HG02623 (cell line): ENCODE measurements at regions not wholly inside any gene's neighbourhood (a gene's known extent, or its start where the extent isn't known, plus 50 kb on each side); places are given as distances from the start of the nearest gene placed in this dataset.

Experiments
- ATAC-seq: cut with Tn5 transposase; IDR thresholded peaks from one replicate; pipeline ENCODE4 v1.9.1; 2021; ENCODE audit warnings: moderate library complexity; ENCODE audit not compliant: unreplicated experiment

GRCh38 chr2:5839550-5839949, 147.4 kb downstream of the SOX11 start:
- no peak for ATAC-seq

GRCh38 chr2:5841126-5841525, 148.9 kb downstream of the SOX11 start:
- ATAC-seq: no peak

GRCh38 chr2:5842326-5842725, 150.1 kb downstream of the SOX11 start:
- ATAC-seq: no peak

GRCh38 chr2:5845798-5846330, 153.7 kb downstream of the SOX11 start:
- ATAC-seq: no peak

- ATAC-seq: no peak
Measured at GRCh38 chr2:5846881-5847280, 154.7 kb downstream of the SOX11 start.

- no peak for ATAC-seq
Measured at GRCh38 chr2:5849562-5849961, 157.4 kb downstream of the SOX11 start.

GRCh38 chr2:5851410-5851809, 159.2 kb downstream of the SOX11 start:
- ATAC-seq: no peak

- no peak for ATAC-seq
Measured at GRCh38 chr2:5854797-5855196, 162.6 kb downstream of the SOX11 start.

GRCh38 chr2:5867056-5867455, 174.9 kb downstream of the SOX11 start:
- ATAC-seq: no peak

- ATAC-seq: no peak
Measured at GRCh38 chr2:5868931-5869330, 176.7 kb downstream of the SOX11 start.

GRCh38 chr2:5869936-5870335, 177.8 kb downstream of the SOX11 start:
- ATAC-seq: no peak

GRCh38 chr2:5877360-5877759, 185.2 kb downstream of the SOX11 start:
- ATAC-seq: no peak

GRCh38 chr2:5885451-5886173, 193.4 kb downstream of the SOX11 start:
- no peak for ATAC-seq

- no peak for ATAC-seq
Measured at GRCh38 chr2:5886462-5886861, 194.3 kb downstream of the SOX11 start.

- ATAC-seq: no peak
Measured at GRCh38 chr2:5888126-5888525, 195.9 kb downstream of the SOX11 start.

- ATAC-seq: no peak
Measured at GRCh38 chr2:5889519-5889918, 197.3 kb downstream of the SOX11 start.

- ATAC-seq: no peak
Measured at GRCh38 chr2:5894355-5894754, 202.2 kb downstream of the SOX11 start.

GRCh38 chr2:5895284-5895683, 203.1 kb downstream of the SOX11 start:
- no peak for ATAC-seq

- ATAC-seq: no peak
Measured at GRCh38 chr2:5897249-5897648, 205.1 kb downstream of the SOX11 start.

GRCh38 chr2:5898667-5899066, 206.5 kb downstream of the SOX11 start:
- ATAC-seq: no peak

- ATAC-seq: no peak
Measured at GRCh38 chr2:5905661-5906060, 213.5 kb downstream of the SOX11 start.

GRCh38 chr2:5908071-5908470, 215.9 kb downstream of the SOX11 start:
- ATAC-seq: no peak

- ATAC-seq: no peak
Measured at GRCh38 chr2:5911718-5912117, 219.5 kb downstream of the SOX11 start.
